ENCODE measurements at regions not wholly inside any gene's neighbourhood (a gene's known extent, or its start where the extent isn't known, plus 50 kb on each side); places are given as distances from the start of the nearest gene placed in this dataset.

- TF ChIP-seq NFE2L1 (tag; IDR thresholded peaks at IDR 0.05; ENCODE audit: borderline replicate concordance, low read depth) = no peak
- no peak for TF ChIP-seq ETV5 (CRISPR knock-in tag; IDR thresholded peaks at IDR 0.05; ENCODE audit: low read depth)
- TF ChIP-seq HIVEP1 (CRISPR knock-in tag; IDR thresholded peaks at IDR 0.05) = no peak
- TF ChIP-seq SRSF9 (IDR thresholded peaks at IDR 0.05; ENCODE audit: borderline replicate concordance, low read depth, low read length) = no peak
- no peak for TF ChIP-seq REST (IDR thresholded peaks at IDR 0.05; ENCODE audit: borderline replicate concordance)
- TF ChIP-seq REST (CRISPR knock-in tag; IDR thresholded peaks at IDR 0.05; ENCODE audit: low read depth) = no peak
- TF ChIP-seq EZH2 (IDR thresholded peaks at IDR 0.05; ENCODE audit: borderline replicate concordance, low read depth, low read length) = no peak
- TF ChIP-seq UBTF (IDR thresholded peaks at IDR 0.05; ENCODE audit: borderline replicate concordance in 1 of 2, low read depth in 2 of 2, low read length in 2 of 2) = no peak
- no peak for TF ChIP-seq ZBTB1 (CRISPR knock-in tag; IDR thresholded peaks at IDR 0.05; ENCODE audit: borderline replicate concordance, low read depth)
- TF ChIP-seq NFYB (IDR thresholded peaks at IDR 0.05; ENCODE audit: extremely low read depth, insufficient read length) = no peak
- TF ChIP-seq CHCHD3 (CRISPR knock-in tag; IDR thresholded peaks at IDR 0.05) = no peak
- TF ChIP-seq, protein P1, sequence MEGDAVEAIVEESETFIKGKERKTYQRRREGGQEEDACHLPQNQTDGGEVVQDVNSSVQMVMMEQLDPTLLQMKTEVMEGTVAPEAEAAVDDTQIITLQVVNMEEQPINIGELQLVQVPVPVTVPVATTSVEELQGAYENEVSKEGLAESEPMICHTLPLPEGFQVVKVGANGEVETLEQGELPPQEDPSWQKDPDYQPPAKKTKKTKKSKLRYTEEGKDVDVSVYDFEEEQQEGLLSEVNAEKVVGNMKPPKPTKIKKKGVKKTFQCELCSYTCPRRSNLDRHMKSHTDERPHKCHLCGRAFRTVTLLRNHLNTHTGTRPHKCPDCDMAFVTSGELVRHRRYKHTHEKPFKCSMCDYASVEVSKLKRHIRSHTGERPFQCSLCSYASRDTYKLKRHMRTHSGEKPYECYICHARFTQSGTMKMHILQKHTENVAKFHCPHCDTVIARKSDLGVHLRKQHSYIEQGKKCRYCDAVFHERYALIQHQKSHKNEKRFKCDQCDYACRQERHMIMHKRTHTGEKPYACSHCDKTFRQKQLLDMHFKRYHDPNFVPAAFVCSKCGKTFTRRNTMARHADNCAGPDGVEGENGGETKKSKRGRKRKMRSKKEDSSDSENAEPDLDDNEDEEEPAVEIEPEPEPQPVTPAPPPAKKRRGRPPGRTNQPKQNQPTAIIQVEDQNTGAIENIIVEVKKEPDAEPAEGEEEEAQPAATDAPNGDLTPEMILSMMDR (IDR thresholded peaks at IDR 0.05 in 2 of 3, conservative IDR thresholded peaks at IDR 0.05 in 1 of 3; ENCODE audit: insufficient read depth in 2 of 3, low read depth in 1 of 3, low read length in 3 of 3) = no peak
- TF ChIP-seq POLR2A (conservative IDR thresholded peaks at IDR 0.05) = no peak
- TF ChIP-seq, protein P2, sequence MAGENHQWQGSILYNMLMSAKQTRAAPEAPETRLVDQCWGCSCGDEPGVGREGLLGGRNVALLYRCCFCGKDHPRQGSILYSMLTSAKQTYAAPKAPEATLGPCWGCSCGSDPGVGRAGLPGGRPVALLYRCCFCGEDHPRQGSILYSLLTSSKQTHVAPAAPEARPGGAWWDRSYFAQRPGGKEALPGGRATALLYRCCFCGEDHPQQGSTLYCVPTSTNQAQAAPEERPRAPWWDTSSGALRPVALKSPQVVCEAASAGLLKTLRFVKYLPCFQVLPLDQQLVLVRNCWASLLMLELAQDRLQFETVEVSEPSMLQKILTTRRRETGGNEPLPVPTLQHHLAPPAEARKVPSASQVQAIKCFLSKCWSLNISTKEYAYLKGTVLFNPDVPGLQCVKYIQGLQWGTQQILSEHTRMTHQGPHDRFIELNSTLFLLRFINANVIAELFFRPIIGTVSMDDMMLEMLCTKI (IDR thresholded peaks at IDR 0.05; ENCODE audit: partially characterized antibody) = no peak
Observed at GRCh38 chr9:28762167-28762566, 1188.9 kb upstream of the C9orf72 start.

Measured in K562 (cell line).